ENCODE measurements at regions not wholly inside any gene's neighbourhood (a gene's known extent, or its start where the extent isn't known, plus 50 kb on each side); places are given as distances from the start of the nearest gene placed in this dataset.

GRCh38 chr1:55592122-55592521 is 377.0 kb upstream of the USP24 start:
- TF ChIP-seq CTCF (IDR thresholded peaks at IDR 0.05) (no peak), POLR2AphosphoS5 (IDR thresholded peaks at IDR 0.05) (no peak), POLR2A (IDR thresholded peaks at IDR 0.05) (no peak)

All from prostate gland (tissue), 2 donors.